IMR-90 (cell line): ENCODE measurements at regions not wholly inside any gene's neighbourhood (a gene's known extent, or its start where the extent isn't known, plus 50 kb on each side); places are given as distances from the start of the nearest gene placed in this dataset.

ENCODE experiments used
- ATAC-seq: fragments of 200-7000 bp; cut with Tn5 transposase; 2 replicates; pipeline ENCODE4 v1.9.1; 2020; ENCODE audit warnings: low read depth, mild to moderate bottlenecking, moderate library complexity
- BruUV-seq: library from RNA; stranded (reverse); fragments of 400-500 nt; replicated peaks from 2 replicates; lab custom pipeline; 2021; lab: Mats Ljungman, UMichigan
- CTCF ChIA-PET: fragments of 300-600 bp; formaldehyde crosslinking; extraction: SDS; loops from one replicate; lab custom pipeline; 2021; ENCODE audit warnings: antibody characterized with exemption; lab: Yijun Ruan, JAX
- POLR2A ChIA-PET: fragments of 300-600 bp; sonication (Branson Sonifier 250); formaldehyde crosslinking; loops from one replicate; lab custom pipeline; 2022; ENCODE audit warnings: antibody characterized with exemption; ENCODE audit not compliant: unreplicated experiment; lab: Charles Lee
- DNase-seq: peaks from one replicate; pipeline ENCODE4 v3.0.0; 2013
- H2AFZ ChIP-seq: replicated peaks from 2 replicates; pipeline ENCODE3; 2013; ENCODE audit warnings: low read length, mild to moderate bottlenecking; ENCODE audit not compliant: poor library complexity
- H2AK5ac ChIP-seq: 2 replicates; pipeline ENCODE4 v1.6.1; 2013; ENCODE audit warnings: low read depth, low read length, inconsistent platforms
- H2AK9ac ChIP-seq: replicated peaks from 2 replicates; pipeline ENCODE3; 2013; ENCODE audit warnings: mild to moderate bottlenecking, low read depth, low read length, moderate library complexity; ENCODE audit not compliant: poor library complexity
- H2BK120ac ChIP-seq: 2 replicates; pipeline ENCODE4 v1.6.1; 2013; ENCODE audit warnings: low read depth, low read length, inconsistent platforms
- H2BK15ac ChIP-seq: 3 replicates; pipeline ENCODE4 v1.6.1; 2013; ENCODE audit warnings: low read depth, low read length, inconsistent platforms
- H2BK20ac ChIP-seq: 2 replicates; pipeline ENCODE4 v1.6.1; 2013; ENCODE audit warnings: low read depth, mild to moderate bottlenecking, inconsistent platforms, low read length, moderate library complexity
- H2BK5ac ChIP-seq: 2 replicates; pipeline ENCODE4 v1.6.1; 2013; ENCODE audit warnings: mild to moderate bottlenecking, low read depth, low read length, inconsistent platforms; ENCODE audit not compliant: poor library complexity, severe bottlenecking
- H3K14ac ChIP-seq: replicated peaks from 2 replicates; pipeline ENCODE4 v1.6.1; 2013; ENCODE audit warnings: low read depth, low read length, inconsistent platforms
- H3K18ac ChIP-seq: 2 replicates; pipeline ENCODE4 v1.6.1; 2013; ENCODE audit warnings: low read depth, low read length, control low read depth
- H3K23ac ChIP-seq: 2 replicates; pipeline ENCODE4 v1.6.1; 2013; ENCODE audit warnings: low read depth, low read length, inconsistent platforms
- H3K27ac ChIP-seq: 2 replicates; pipeline ENCODE4 v1.5.1; 2013; ENCODE audit warnings: mild to moderate bottlenecking, control low read depth, low read length; ENCODE audit not compliant: insufficient read depth
- H3K27me3 ChIP-seq: 2 replicates; pipeline ENCODE4 v1.6.1; 2013; ENCODE audit warnings: low read length; ENCODE audit not compliant: control insufficient read depth, insufficient read depth
- H3K36me3 ChIP-seq: 2 replicates; pipeline ENCODE4 v1.6.1; 2013; ENCODE audit warnings: low read length, mixed read lengths; ENCODE audit not compliant: control insufficient read depth, insufficient read depth
- H3K4ac ChIP-seq: 2 replicates; pipeline ENCODE4 v1.6.1; 2013; ENCODE audit warnings: low read depth, low read length, inconsistent platforms
- H3K4me1 ChIP-seq: 2 replicates; pipeline ENCODE4 v1.6.1; 2013; ENCODE audit warnings: low read length, mixed read lengths; ENCODE audit not compliant: control insufficient read depth, insufficient read depth
- H3K4me2 ChIP-seq: 2 replicates; pipeline ENCODE4 v1.6.1; 2013; ENCODE audit warnings: low read depth, mild to moderate bottlenecking, control low read depth, low read length, moderate library complexity
- H3K4me3 ChIP-seq: 2 replicates; pipeline ENCODE4 v1.5.1; 2013; ENCODE audit warnings: low read depth, mild to moderate bottlenecking, control low read depth, low read length, moderate library complexity; ENCODE audit not compliant: insufficient read depth
- H3K56ac ChIP-seq: 2 replicates; pipeline ENCODE4 v1.6.1; 2013; ENCODE audit warnings: low read length, inconsistent platforms; ENCODE audit not compliant: insufficient read depth; ENCODE audit errors: extremely low read depth
- H3K79me1 ChIP-seq, 2 experiments: 2 replicates each; pipeline ENCODE4 v1.6.1; 2013; ENCODE audit warnings: low read length in 2 of 2, inconsistent platforms in 1 of 2, low read depth in 1 of 2
- H3K9ac ChIP-seq: 2 replicates; pipeline ENCODE4 v1.6.1; 2013; ENCODE audit warnings: low read depth, low read length, control low read depth
- H3K9me1 ChIP-seq: 2 replicates; pipeline ENCODE4 v1.6.1; 2013; ENCODE audit warnings: low read length, inconsistent platforms; ENCODE audit not compliant: insufficient read depth
- H3K9me3 ChIP-seq: 2 replicates; pipeline ENCODE4 v1.6.1; 2013; ENCODE audit warnings: low read length; ENCODE audit not compliant: control insufficient read depth, insufficient read depth
- H4K20me1 ChIP-seq: 2 replicates; pipeline ENCODE4 v1.6.1; 2013; ENCODE audit warnings: low read length, inconsistent platforms; ENCODE audit not compliant: insufficient read depth
- H4K5ac ChIP-seq: 2 replicates; pipeline ENCODE4 v1.6.1; 2013; ENCODE audit warnings: mild to moderate bottlenecking, low read depth, low read length, control low read depth
- H4K8ac ChIP-seq, 2 experiments: 2 replicates each; pipeline ENCODE4 v1.6.1; 2013; ENCODE audit warnings: low read depth in 2 of 2, low read length in 2 of 2, control low read depth in 1 of 2, inconsistent platforms in 1 of 2
- H4K91ac ChIP-seq: 2 replicates; pipeline ENCODE4 v1.6.1; 2013; ENCODE audit warnings: low read depth, low read length, inconsistent platforms; ENCODE audit not compliant: insufficient read depth
- MXI1 ChIP-seq: IDR thresholded peaks from 2 replicates; pipeline ENCODE4 v1.6.1; 2012; ENCODE audit warnings: low read depth, mild to moderate bottlenecking, low read length, moderate library complexity, borderline replicate concordance
- POLR2A ChIP-seq: IDR thresholded peaks from 2 replicates; pipeline ENCODE4 v1.6.1; 2012; ENCODE audit warnings: mild to moderate bottlenecking, low read depth, low read length
- WGBS, 2 experiments: methylation state at CpG; one replicate each; pipeline versions ENCODE4 v1.1.5 to v1.1.7; 2013; ENCODE audit warnings: missing lambda C conversion rate in 2 of 2; ENCODE audit not compliant: insufficient read length in 1 of 2; ENCODE audit errors: extremely low coverage in 2 of 2; 5-methylcytosine and 5-hydroxymethylcytosine counted together
- dilution Hi-C: fragments of 300-500 bp; cut with HindIII; formaldehyde crosslinking; loops from one replicate; pipeline ENCODE4 v1.14.3; 2018; ENCODE audit warnings: low sequenced_read_pairs; ENCODE audit not compliant: unreplicated experiment
- in situ Hi-C: fragments of 300-500 bp; cut with MboI; formaldehyde crosslinking; loops from 3 replicates; pipeline ENCODE4 v1.14.3; 2019; ENCODE audit warnings: low sequenced_read_pairs, inconsistent platforms, mixed read lengths
- intact Hi-C: fragments of 100-400 bp; cut with micrococcal nuclease; formaldehyde crosslinking; loops from 2 replicates; pipeline ENCODE4 v1.10.0; 2022
- TF ChIP-seq, protein P1 (sequence below): fragments of 150-350 bp; IDR thresholded peaks from 2 replicates; pipeline ENCODE4 v1.6.1; 2016; ENCODE audit warnings: low read depth, mild to moderate bottlenecking, low read length, moderate library complexity, borderline replicate concordance
- TF ChIP-seq, protein P2 (sequence below): fragments of 150-350 bp; IDR thresholded peaks from 2 replicates; pipeline ENCODE4 v1.6.1; 2017; ENCODE audit warnings: mild to moderate bottlenecking, antibody characterized with exemption, low read length, low read depth

DNA sequence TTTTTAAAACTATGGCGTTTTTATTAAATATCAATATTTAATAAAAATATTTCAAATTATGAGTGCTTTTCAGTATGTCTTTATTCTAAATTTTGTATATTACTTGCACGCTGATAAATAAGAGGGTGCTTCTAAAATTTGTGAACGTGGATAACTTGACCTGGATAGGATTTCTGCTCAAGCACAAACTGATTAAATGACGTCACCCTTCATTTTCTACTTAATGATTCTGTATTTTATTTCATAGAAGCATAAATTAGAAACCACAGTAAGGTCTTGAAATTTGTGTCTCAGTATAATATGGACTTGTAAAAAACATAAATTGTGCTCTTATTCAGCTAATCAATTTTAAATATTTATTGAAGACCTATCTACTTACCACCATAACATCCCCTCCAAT is 903.7 kb downstream of the ROBO2 start:
- H2AFZ ChIP-seq, result no peak overlapping the region
- no peak overlapping the region for H2BK120ac ChIP-seq
- CTCF ChIA-PET, result no interaction called here
- no peaks in the 10 kb centered on the region for H3K79me1 ChIP-seq
- H3K36me3 ChIP-seq, result no peaks in the 10 kb centered on the region
- no peak overlapping the region for H3K14ac ChIP-seq
- H3K4me1 ChIP-seq, result no peaks in the 10 kb centered on the region
- H3K9ac ChIP-seq, result no peak overlapping the region
- no peaks in the 10 kb centered on the region for H3K9me1 ChIP-seq
- no peak overlapping the region for H3K18ac ChIP-seq
- no peak overlapping the region for H3K4me2 ChIP-seq
- POLR2A ChIA-PET, result no interaction called here
- H4K5ac ChIP-seq, result no peak overlapping the region
- no peak overlapping the region for H2BK20ac ChIP-seq
- in situ Hi-C loops (no loop called here), intact Hi-C loops (no loop called here), dilution Hi-C loops (no loop called here)
- no peak overlapping the region for H3K4me3 ChIP-seq
- BruUV-seq, result no TSS peak
- H3K9me3 ChIP-seq, result no peaks in the 10 kb centered on the region
- no peak overlapping the region for H4K91ac ChIP-seq
- H3K27me3 ChIP-seq, result no peaks in the 10 kb centered on the region
- no peaks in the 10 kb centered on the region for H4K20me1 ChIP-seq
- no peak for DNase-seq
- H2BK5ac ChIP-seq, result no peak overlapping the region
- no peak overlapping the region for H2BK15ac ChIP-seq
- no peak overlapping the region for H2AK5ac ChIP-seq
- H4K8ac ChIP-seq, result no peak overlapping the region
- no peak overlapping the region for H3K27ac ChIP-seq
- no peak for ATAC-seq
- no peak overlapping the region for H3K23ac ChIP-seq
- TF ChIP-seq MXI1 (no peak), POLR2A (no peak)
- TF ChIP-seq, protein P1, sequence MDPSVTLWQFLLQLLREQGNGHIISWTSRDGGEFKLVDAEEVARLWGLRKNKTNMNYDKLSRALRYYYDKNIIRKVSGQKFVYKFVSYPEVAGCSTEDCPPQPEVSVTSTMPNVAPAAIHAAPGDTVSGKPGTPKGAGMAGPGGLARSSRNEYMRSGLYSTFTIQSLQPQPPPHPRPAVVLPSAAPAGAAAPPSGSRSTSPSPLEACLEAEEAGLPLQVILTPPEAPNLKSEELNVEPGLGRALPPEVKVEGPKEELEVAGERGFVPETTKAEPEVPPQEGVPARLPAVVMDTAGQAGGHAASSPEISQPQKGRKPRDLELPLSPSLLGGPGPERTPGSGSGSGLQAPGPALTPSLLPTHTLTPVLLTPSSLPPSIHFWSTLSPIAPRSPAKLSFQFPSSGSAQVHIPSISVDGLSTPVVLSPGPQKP, result no peak
- TF ChIP-seq, protein P2, sequence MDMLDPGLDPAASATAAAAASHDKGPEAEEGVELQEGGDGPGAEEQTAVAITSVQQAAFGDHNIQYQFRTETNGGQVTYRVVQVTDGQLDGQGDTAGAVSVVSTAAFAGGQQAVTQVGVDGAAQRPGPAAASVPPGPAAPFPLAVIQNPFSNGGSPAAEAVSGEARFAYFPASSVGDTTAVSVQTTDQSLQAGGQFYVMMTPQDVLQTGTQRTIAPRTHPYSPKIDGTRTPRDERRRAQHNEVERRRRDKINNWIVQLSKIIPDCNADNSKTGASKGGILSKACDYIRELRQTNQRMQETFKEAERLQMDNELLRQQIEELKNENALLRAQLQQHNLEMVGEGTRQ, result no peak
- no peak overlapping the region for H3K4ac ChIP-seq
- WGBS, 2 experiments, result no CpG with 5 or more reads among the region's 4 CpGs
- H3K56ac ChIP-seq, result no peak overlapping the region
- no peak overlapping the region for H2AK9ac ChIP-seq
